Keratinocyte (primary cell): ENCODE measurements at regions not wholly inside any gene's neighbourhood (a gene's known extent, or its start where the extent isn't known, plus 50 kb on each side); places are given as distances from the start of the nearest gene placed in this dataset.

Source experiments
- CTCF ChIP-seq, 3 experiments: IDR thresholded peaks in 1 of 3; conservative IDR thresholded peaks in 1 of 3; optimal IDR thresholded peaks in 1 of 3; 2 replicates in 2 of 3; 3 replicates in 1 of 3; pipeline versions ENCODE3 to v1.5.1; 2011; ENCODE audit warnings: low read length in 3 of 3, mild to moderate bottlenecking in 3 of 3, moderate library complexity in 2 of 3, control low read depth in 1 of 3, inconsistent platforms in 1 of 3; ENCODE audit not compliant: insufficient read depth in 2 of 3; ENCODE audit errors: extremely low read depth in 1 of 3
- EZH2 ChIP-seq: IDR thresholded peaks from one replicate; pipeline ENCODE4 v1.6.1; 2012; ENCODE audit warnings: inconsistent platforms, mild to moderate bottlenecking, low read length, moderate library complexity

GRCh38 chr20:47418069-47418757 is 61.7 kb upstream of the ZMYND8 start:
- TF ChIP-seq CTCF (optimal IDR thresholded peaks at IDR 0.05 in 1 of 3, IDR thresholded peaks at IDR 0.05 in 1 of 3, conservative IDR thresholded peaks at IDR 0.05 in 1 of 3; ENCODE audit: extremely low read depth in 1 of 3, insufficient read depth in 2 of 3, low read length in 3 of 3) (no peak), EZH2 (no peak)
